ENCODE measurements at regions not wholly inside any gene's neighbourhood (a gene's known extent, or its start where the extent isn't known, plus 50 kb on each side); places are given as distances from the start of the nearest gene placed in this dataset.
"Not testable (repeated sequence)": the region's sequence is repeated elsewhere in the genome, so short reads cannot be mapped to it uniquely, and the experiment has no call there.

GRCh38 chr7:131019351-131019750 lies 285.3 kb upstream of the KLF14 start:
- no peak for DNase-seq (ENCODE audit: low spot score)

GRCh38 chr7:131020759-131021261 lies 286.8 kb upstream of the KLF14 start:
- no peak for DNase-seq (ENCODE audit: low spot score)

- no peak for DNase-seq (ENCODE audit: low spot score)
These were observed 287.5 kb upstream of the KLF14 start for GRCh38 chr7:131021460-131021859.

GRCh38 chr7:131021902-131022301 lies 287.9 kb upstream of the KLF14 start:
- no peak for DNase-seq (ENCODE audit: low spot score)

GRCh38 chr7:131026297-131027000 lies 292.4 kb upstream of the KLF14 start:
- no peak for DNase-seq (ENCODE audit: low spot score)

GRCh38 chr7:131027287-131027773 lies 293.3 kb upstream of the KLF14 start:
- peak; percentile 53 for DNase-seq (ENCODE audit: low spot score)

GRCh38 chr7:131028295-131028694 lies 294.3 kb upstream of the KLF14 start:
- DNase-seq (ENCODE audit: low spot score), result no peak

- DNase-seq (ENCODE audit: low spot score), result no peak
These were observed 295.0 kb upstream of the KLF14 start for GRCh38 chr7:131029002-131029401.

- no peak for DNase-seq (ENCODE audit: low spot score)
These were observed 296.4 kb upstream of the MKLN1 start for GRCh38 chr7:131031099-131031868.

GRCh38 chr7:131032786-131033185 lies 294.9 kb upstream of the MKLN1 start:
- DNase-seq (ENCODE audit: low spot score), result no peak

GRCh38 chr7:131034166-131034881 lies 293.4 kb upstream of the MKLN1 start:
- no peak for DNase-seq (ENCODE audit: low spot score)

- no peak for DNase-seq (ENCODE audit: low spot score)
These were observed 292.4 kb upstream of the MKLN1 start for GRCh38 chr7:131035088-131035770.

- no peak for DNase-seq (ENCODE audit: low spot score)
These were observed 289.5 kb upstream of the MKLN1 start for GRCh38 chr7:131038153-131038552.

GRCh38 chr7:131039355-131039762 lies 288.3 kb upstream of the MKLN1 start:
- DNase-seq (ENCODE audit: low spot score), result no peak

- no peak for DNase-seq (ENCODE audit: low spot score)
These were observed 287.8 kb upstream of the MKLN1 start for GRCh38 chr7:131039836-131040235.

GRCh38 chr7:131040467-131040932 lies 287.2 kb upstream of the MKLN1 start:
- DNase-seq (ENCODE audit: low spot score), result peak; percentile 74

- DNase-seq (ENCODE audit: low spot score), result not testable (repeated sequence)
These were observed 286.5 kb upstream of the MKLN1 start for GRCh38 chr7:131041012-131041695.

- no peak for DNase-seq (ENCODE audit: low spot score)
These were observed 285.2 kb upstream of the MKLN1 start for GRCh38 chr7:131042269-131043160.

- no peak for DNase-seq (ENCODE audit: low spot score)
These were observed 282.1 kb upstream of the MKLN1 start for GRCh38 chr7:131045526-131045925.

GRCh38 chr7:131046246-131046645 lies 281.4 kb upstream of the MKLN1 start:
- no peak for DNase-seq (ENCODE audit: low spot score)

Measured in mucosa of gallbladder (tissue), 1 donor.